ENCODE measurements at regions not wholly inside any gene's neighbourhood (a gene's known extent, or its start where the extent isn't known, plus 50 kb on each side); places are given as distances from the start of the nearest gene placed in this dataset.
"Not testable (repeated sequence)": the region's sequence is repeated elsewhere in the genome, so short reads cannot be mapped to it uniquely, and the experiment has no call there.

GRCh38 chr1:73033640-73034039 is 751.3 kb upstream of the NEGR1 start:
- no peaks in the 10 kb centered on the region for H3K36me3 ChIP-seq (ENCODE audit: control insufficient read depth in 3 of 3, insufficient read depth in 3 of 3, low read length in 3 of 3)
- no peak overlapping the region for H3K4me3 ChIP-seq (ENCODE audit: low read length in 3 of 3)
- no peaks in the 10 kb centered on the region for H3K9me3 ChIP-seq (ENCODE audit: control insufficient read depth in 3 of 3, low read length in 3 of 3)
- no peaks in the 10 kb centered on the region for H3K4me1 ChIP-seq (ENCODE audit: control insufficient read depth in 3 of 3, insufficient read depth in 3 of 3, low read length in 3 of 3)
- H3K9ac ChIP-seq (ENCODE audit: low read depth in 1 of 3, low read length in 3 of 3) = no peak overlapping the region
- no peaks in the 10 kb centered on the region for H3K27me3 ChIP-seq (ENCODE audit: control insufficient read depth in 3 of 3, insufficient read depth in 3 of 3, low read length in 3 of 3)
- no peak overlapping the region for H3K27ac ChIP-seq (ENCODE audit: low read depth, low read length)

GRCh38 chr1:73029571-73029970 is 747.2 kb upstream of the NEGR1 start:
- no peaks in the 10 kb centered on the region for H3K36me3 ChIP-seq (ENCODE audit: control insufficient read depth in 3 of 3, insufficient read depth in 3 of 3, low read length in 3 of 3)
- no peaks in the 10 kb centered on the region for H3K9me3 ChIP-seq (ENCODE audit: control insufficient read depth in 3 of 3, low read length in 3 of 3)
- H3K4me1 ChIP-seq (ENCODE audit: control insufficient read depth in 3 of 3, insufficient read depth in 3 of 3, low read length in 3 of 3) = no peaks in the 10 kb centered on the region
- H3K9ac ChIP-seq (ENCODE audit: low read depth in 1 of 3, low read length in 3 of 3) = no peak overlapping the region
- no peaks in the 10 kb centered on the region for H3K27me3 ChIP-seq (ENCODE audit: control insufficient read depth in 3 of 3, insufficient read depth in 3 of 3, low read length in 3 of 3)
- H3K27ac ChIP-seq (ENCODE audit: low read depth, low read length) = no peak overlapping the region
- no peak overlapping the region for H3K4me3 ChIP-seq (ENCODE audit: low read length in 3 of 3)

GRCh38 chr1:73026114-73026513 is 743.8 kb upstream of the NEGR1 start:
- H3K9ac ChIP-seq (ENCODE audit: low read depth in 1 of 3, low read length in 3 of 3) = no peak overlapping the region
- H3K9me3 ChIP-seq (ENCODE audit: control insufficient read depth in 3 of 3, low read length in 3 of 3) = no peaks in the 10 kb centered on the region
- H3K4me1 ChIP-seq (ENCODE audit: control insufficient read depth in 3 of 3, insufficient read depth in 3 of 3, low read length in 3 of 3) = no peaks in the 10 kb centered on the region
- no peaks in the 10 kb centered on the region for H3K36me3 ChIP-seq (ENCODE audit: control insufficient read depth in 3 of 3, insufficient read depth in 3 of 3, low read length in 3 of 3)
- no peak overlapping the region for H3K27ac ChIP-seq (ENCODE audit: low read depth, low read length)
- no peak overlapping the region for H3K4me3 ChIP-seq (ENCODE audit: low read length in 3 of 3)
- H3K27me3 ChIP-seq (ENCODE audit: control insufficient read depth in 3 of 3, insufficient read depth in 3 of 3, low read length in 3 of 3) = no peaks in the 10 kb centered on the region

- H3K36me3 ChIP-seq (ENCODE audit: control insufficient read depth in 3 of 3, insufficient read depth in 3 of 3, low read length in 3 of 3) = no peaks in the 10 kb centered on the region
- H3K9ac ChIP-seq (ENCODE audit: low read depth in 1 of 3, low read length in 3 of 3) = no peak overlapping the region
- H3K27ac ChIP-seq (ENCODE audit: low read depth, low read length) = no peak overlapping the region
- no peaks in the 10 kb centered on the region for H3K27me3 ChIP-seq (ENCODE audit: control insufficient read depth in 3 of 3, insufficient read depth in 3 of 3, low read length in 3 of 3)
- H3K9me3 ChIP-seq (ENCODE audit: control insufficient read depth in 3 of 3, low read length in 3 of 3) = no peaks in the 10 kb centered on the region
- no peak overlapping the region for H3K4me3 ChIP-seq (ENCODE audit: low read length in 3 of 3)
- H3K4me1 ChIP-seq (ENCODE audit: control insufficient read depth in 3 of 3, insufficient read depth in 3 of 3, low read length in 3 of 3) = no peaks in the 10 kb centered on the region
Measured at GRCh38 chr1:73009938-73010337, 727.6 kb upstream of the NEGR1 start.

GRCh38 chr1:73009311-73009710 is 727.0 kb upstream of the NEGR1 start:
- no peaks in the 10 kb centered on the region for H3K27me3 ChIP-seq (ENCODE audit: control insufficient read depth in 3 of 3, insufficient read depth in 3 of 3, low read length in 3 of 3)
- no peaks in the 10 kb centered on the region for H3K9me3 ChIP-seq (ENCODE audit: control insufficient read depth in 3 of 3, low read length in 3 of 3)
- H3K27ac ChIP-seq (ENCODE audit: low read depth, low read length) = no peak overlapping the region
- no peak overlapping the region for H3K4me3 ChIP-seq (ENCODE audit: low read length in 3 of 3)
- H3K4me1 ChIP-seq (ENCODE audit: control insufficient read depth in 3 of 3, insufficient read depth in 3 of 3, low read length in 3 of 3) = no peaks in the 10 kb centered on the region
- no peaks in the 10 kb centered on the region for H3K36me3 ChIP-seq (ENCODE audit: control insufficient read depth in 3 of 3, insufficient read depth in 3 of 3, low read length in 3 of 3)
- H3K9ac ChIP-seq (ENCODE audit: low read depth in 1 of 3, low read length in 3 of 3) = no peak overlapping the region

- H3K36me3 ChIP-seq (ENCODE audit: control insufficient read depth in 3 of 3, insufficient read depth in 3 of 3, low read length in 3 of 3) = no peaks in the 10 kb centered on the region
- no peaks in the 10 kb centered on the region for H3K27me3 ChIP-seq (ENCODE audit: control insufficient read depth in 3 of 3, insufficient read depth in 3 of 3, low read length in 3 of 3)
- no peak overlapping the region for H3K4me3 ChIP-seq (ENCODE audit: low read length in 3 of 3)
- no peak overlapping the region for H3K27ac ChIP-seq (ENCODE audit: low read depth, low read length)
- H3K9me3 ChIP-seq (ENCODE audit: control insufficient read depth in 3 of 3, low read length in 3 of 3) = no peaks in the 10 kb centered on the region
- H3K9ac ChIP-seq (ENCODE audit: low read depth in 1 of 3, low read length in 3 of 3) = no peak overlapping the region
- no peaks in the 10 kb centered on the region for H3K4me1 ChIP-seq (ENCODE audit: control insufficient read depth in 3 of 3, insufficient read depth in 3 of 3, low read length in 3 of 3)
Measured at GRCh38 chr1:72997624-72998023, 715.3 kb upstream of the NEGR1 start.

- no peaks in the 10 kb centered on the region for H3K36me3 ChIP-seq (ENCODE audit: control insufficient read depth in 3 of 3, insufficient read depth in 3 of 3, low read length in 3 of 3)
- H3K9me3 ChIP-seq (ENCODE audit: control insufficient read depth in 3 of 3, low read length in 3 of 3) = no peaks in the 10 kb centered on the region
- H3K9ac ChIP-seq (ENCODE audit: low read depth in 1 of 3, low read length in 3 of 3) = no peak overlapping the region
- no peaks in the 10 kb centered on the region for H3K27me3 ChIP-seq (ENCODE audit: control insufficient read depth in 3 of 3, insufficient read depth in 3 of 3, low read length in 3 of 3)
- no peak overlapping the region for H3K4me3 ChIP-seq (ENCODE audit: low read length in 3 of 3)
- no peaks in the 10 kb centered on the region for H3K4me1 ChIP-seq (ENCODE audit: control insufficient read depth in 3 of 3, insufficient read depth in 3 of 3, low read length in 3 of 3)
- H3K27ac ChIP-seq (ENCODE audit: low read depth, low read length) = no peak overlapping the region
Measured at GRCh38 chr1:72997041-72997440, 714.7 kb upstream of the NEGR1 start.

GRCh38 chr1:72987871-72988270 is 705.5 kb upstream of the NEGR1 start:
- not testable (repeated sequence) for H3K9ac ChIP-seq (ENCODE audit: low read depth in 1 of 3, low read length in 3 of 3); H3K9me3 ChIP-seq (ENCODE audit: control insufficient read depth in 3 of 3, low read length in 3 of 3); H3K4me3 ChIP-seq (ENCODE audit: low read length in 3 of 3); H3K27me3 ChIP-seq (ENCODE audit: control insufficient read depth in 3 of 3, insufficient read depth in 3 of 3, low read length in 3 of 3); H3K4me1 ChIP-seq (ENCODE audit: control insufficient read depth in 3 of 3, insufficient read depth in 3 of 3, low read length in 3 of 3); H3K27ac ChIP-seq (ENCODE audit: low read depth, low read length); H3K36me3 ChIP-seq (ENCODE audit: control insufficient read depth in 3 of 3, insufficient read depth in 3 of 3, low read length in 3 of 3)

GRCh38 chr1:72986591-72987290 is 704.4 kb upstream of the NEGR1 start:
- no peak overlapping the region for H3K27ac ChIP-seq (ENCODE audit: low read depth, low read length)
- H3K4me1 ChIP-seq (ENCODE audit: control insufficient read depth in 3 of 3, insufficient read depth in 3 of 3, low read length in 3 of 3) = no peaks in the 10 kb centered on the region
- H3K27me3 ChIP-seq (ENCODE audit: control insufficient read depth in 3 of 3, insufficient read depth in 3 of 3, low read length in 3 of 3) = no peaks in the 10 kb centered on the region
- H3K36me3 ChIP-seq (ENCODE audit: control insufficient read depth in 3 of 3, insufficient read depth in 3 of 3, low read length in 3 of 3) = no peaks in the 10 kb centered on the region
- no peak overlapping the region for H3K4me3 ChIP-seq (ENCODE audit: low read length in 3 of 3)
- no peak overlapping the region for H3K9ac ChIP-seq (ENCODE audit: low read depth in 1 of 3, low read length in 3 of 3)
- no peaks in the 10 kb centered on the region for H3K9me3 ChIP-seq (ENCODE audit: control insufficient read depth in 3 of 3, low read length in 3 of 3)

- H3K27me3 ChIP-seq (ENCODE audit: control insufficient read depth in 3 of 3, insufficient read depth in 3 of 3, low read length in 3 of 3); H3K4me1 ChIP-seq (ENCODE audit: control insufficient read depth in 3 of 3, insufficient read depth in 3 of 3, low read length in 3 of 3); H3K9ac ChIP-seq (ENCODE audit: low read depth in 1 of 3, low read length in 3 of 3); H3K4me3 ChIP-seq (ENCODE audit: low read length in 3 of 3); H3K36me3 ChIP-seq (ENCODE audit: control insufficient read depth in 3 of 3, insufficient read depth in 3 of 3, low read length in 3 of 3); H3K27ac ChIP-seq (ENCODE audit: low read depth, low read length); H3K9me3 ChIP-seq (ENCODE audit: control insufficient read depth in 3 of 3, low read length in 3 of 3): not testable (repeated sequence)
Measured at GRCh38 chr1:72985024-72985423, 702.7 kb upstream of the NEGR1 start.

- not testable (repeated sequence) for H3K4me3 ChIP-seq (ENCODE audit: low read length in 3 of 3); H3K9me3 ChIP-seq (ENCODE audit: control insufficient read depth in 3 of 3, low read length in 3 of 3); H3K27ac ChIP-seq (ENCODE audit: low read depth, low read length); H3K27me3 ChIP-seq (ENCODE audit: control insufficient read depth in 3 of 3, insufficient read depth in 3 of 3, low read length in 3 of 3); H3K36me3 ChIP-seq (ENCODE audit: control insufficient read depth in 3 of 3, insufficient read depth in 3 of 3, low read length in 3 of 3); H3K4me1 ChIP-seq (ENCODE audit: control insufficient read depth in 3 of 3, insufficient read depth in 3 of 3, low read length in 3 of 3); H3K9ac ChIP-seq (ENCODE audit: low read depth in 1 of 3, low read length in 3 of 3)
Measured at GRCh38 chr1:72983011-72983410, 700.7 kb upstream of the NEGR1 start.

Data from skeletal muscle tissue (tissue), 3 donors.